ENCODE measurements at regions not wholly inside any gene's neighbourhood (a gene's known extent, or its start where the extent isn't known, plus 50 kb on each side); places are given as distances from the start of the nearest gene placed in this dataset.

DNA sequence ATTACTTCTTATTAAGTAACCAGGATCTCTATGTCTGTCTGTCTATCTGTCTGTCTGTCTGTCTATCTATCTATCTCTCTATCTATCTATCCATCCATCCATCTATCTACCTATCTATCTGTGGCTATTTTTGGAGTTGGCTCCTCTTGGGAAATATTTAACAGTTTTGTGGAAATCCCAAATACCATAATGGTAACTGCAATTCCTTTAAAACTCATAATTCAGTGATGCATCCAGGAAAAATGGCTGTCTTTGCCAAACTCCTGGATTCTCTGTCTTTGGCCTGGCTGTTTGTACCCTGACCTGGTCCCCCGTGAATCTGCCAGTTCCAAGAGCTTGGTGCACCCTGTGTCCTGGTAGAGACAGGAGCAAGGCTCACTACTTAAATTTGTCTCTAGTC is 197.0 kb downstream of the PCSK1 start:
- no peak for TF ChIP-seq ZNF274 (IDR thresholded peaks at IDR 0.05; ENCODE audit: low read depth, low read length)
- TF ChIP-seq, protein P1, sequence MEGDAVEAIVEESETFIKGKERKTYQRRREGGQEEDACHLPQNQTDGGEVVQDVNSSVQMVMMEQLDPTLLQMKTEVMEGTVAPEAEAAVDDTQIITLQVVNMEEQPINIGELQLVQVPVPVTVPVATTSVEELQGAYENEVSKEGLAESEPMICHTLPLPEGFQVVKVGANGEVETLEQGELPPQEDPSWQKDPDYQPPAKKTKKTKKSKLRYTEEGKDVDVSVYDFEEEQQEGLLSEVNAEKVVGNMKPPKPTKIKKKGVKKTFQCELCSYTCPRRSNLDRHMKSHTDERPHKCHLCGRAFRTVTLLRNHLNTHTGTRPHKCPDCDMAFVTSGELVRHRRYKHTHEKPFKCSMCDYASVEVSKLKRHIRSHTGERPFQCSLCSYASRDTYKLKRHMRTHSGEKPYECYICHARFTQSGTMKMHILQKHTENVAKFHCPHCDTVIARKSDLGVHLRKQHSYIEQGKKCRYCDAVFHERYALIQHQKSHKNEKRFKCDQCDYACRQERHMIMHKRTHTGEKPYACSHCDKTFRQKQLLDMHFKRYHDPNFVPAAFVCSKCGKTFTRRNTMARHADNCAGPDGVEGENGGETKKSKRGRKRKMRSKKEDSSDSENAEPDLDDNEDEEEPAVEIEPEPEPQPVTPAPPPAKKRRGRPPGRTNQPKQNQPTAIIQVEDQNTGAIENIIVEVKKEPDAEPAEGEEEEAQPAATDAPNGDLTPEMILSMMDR (IDR thresholded peaks at IDR 0.05 in 2 of 3, conservative IDR thresholded peaks at IDR 0.05 in 1 of 3; ENCODE audit: borderline replicate concordance in 1 of 3, insufficient read depth in 1 of 3, low read depth in 2 of 3, low read length in 2 of 3), result no peak
- no peak for TF ChIP-seq YY1 (IDR thresholded peaks at IDR 0.05; ENCODE audit: extremely low read depth, insufficient replicate concordance, low read depth, low read length)
- TF ChIP-seq POLR2A (IDR thresholded peaks at IDR 0.05; ENCODE audit: borderline replicate concordance, extremely low read depth, insufficient read depth, insufficient read length), result no peak
- no peak for TF ChIP-seq CEBPB (IDR thresholded peaks at IDR 0.05; ENCODE audit: low read depth)
- TF ChIP-seq POLR2AphosphoS5 (IDR thresholded peaks at IDR 0.05; ENCODE audit: low read depth, low read length), result no peak
- TF ChIP-seq CBX3 (IDR thresholded peaks at IDR 0.05; ENCODE audit: low read depth), result no peak
- TF ChIP-seq, protein P2, sequence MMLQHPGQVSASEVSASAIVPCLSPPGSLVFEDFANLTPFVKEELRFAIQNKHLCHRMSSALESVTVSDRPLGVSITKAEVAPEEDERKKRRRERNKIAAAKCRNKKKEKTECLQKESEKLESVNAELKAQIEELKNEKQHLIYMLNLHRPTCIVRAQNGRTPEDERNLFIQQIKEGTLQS (IDR thresholded peaks at IDR 0.05), result no peak
- no peak for TF ChIP-seq ZFX (IDR thresholded peaks at IDR 0.05)
- TF ChIP-seq ELF1 (IDR thresholded peaks at IDR 0.05; ENCODE audit: borderline replicate concordance, low read depth), result no peak
- TF ChIP-seq EZH2 (IDR thresholded peaks at IDR 0.05), result no peak
- TF ChIP-seq, protein P3, sequence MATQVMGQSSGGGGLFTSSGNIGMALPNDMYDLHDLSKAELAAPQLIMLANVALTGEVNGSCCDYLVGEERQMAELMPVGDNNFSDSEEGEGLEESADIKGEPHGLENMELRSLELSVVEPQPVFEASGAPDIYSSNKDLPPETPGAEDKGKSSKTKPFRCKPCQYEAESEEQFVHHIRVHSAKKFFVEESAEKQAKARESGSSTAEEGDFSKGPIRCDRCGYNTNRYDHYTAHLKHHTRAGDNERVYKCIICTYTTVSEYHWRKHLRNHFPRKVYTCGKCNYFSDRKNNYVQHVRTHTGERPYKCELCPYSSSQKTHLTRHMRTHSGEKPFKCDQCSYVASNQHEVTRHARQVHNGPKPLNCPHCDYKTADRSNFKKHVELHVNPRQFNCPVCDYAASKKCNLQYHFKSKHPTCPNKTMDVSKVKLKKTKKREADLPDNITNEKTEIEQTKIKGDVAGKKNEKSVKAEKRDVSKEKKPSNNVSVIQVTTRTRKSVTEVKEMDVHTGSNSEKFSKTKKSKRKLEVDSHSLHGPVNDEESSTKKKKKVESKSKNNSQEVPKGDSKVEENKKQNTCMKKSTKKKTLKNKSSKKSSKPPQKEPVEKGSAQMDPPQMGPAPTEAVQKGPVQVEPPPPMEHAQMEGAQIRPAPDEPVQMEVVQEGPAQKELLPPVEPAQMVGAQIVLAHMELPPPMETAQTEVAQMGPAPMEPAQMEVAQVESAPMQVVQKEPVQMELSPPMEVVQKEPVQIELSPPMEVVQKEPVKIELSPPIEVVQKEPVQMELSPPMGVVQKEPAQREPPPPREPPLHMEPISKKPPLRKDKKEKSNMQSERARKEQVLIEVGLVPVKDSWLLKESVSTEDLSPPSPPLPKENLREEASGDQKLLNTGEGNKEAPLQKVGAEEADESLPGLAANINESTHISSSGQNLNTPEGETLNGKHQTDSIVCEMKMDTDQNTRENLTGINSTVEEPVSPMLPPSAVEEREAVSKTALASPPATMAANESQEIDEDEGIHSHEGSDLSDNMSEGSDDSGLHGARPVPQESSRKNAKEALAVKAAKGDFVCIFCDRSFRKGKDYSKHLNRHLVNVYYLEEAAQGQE (IDR thresholded peaks at IDR 0.05; ENCODE audit: low read depth), result no peak
- no peak for TF ChIP-seq FOSL1 (IDR thresholded peaks at IDR 0.05; ENCODE audit: low read depth)
- no peak for TF ChIP-seq SRF (IDR thresholded peaks at IDR 0.05; ENCODE audit: low read depth)
- TF ChIP-seq, protein P4, sequence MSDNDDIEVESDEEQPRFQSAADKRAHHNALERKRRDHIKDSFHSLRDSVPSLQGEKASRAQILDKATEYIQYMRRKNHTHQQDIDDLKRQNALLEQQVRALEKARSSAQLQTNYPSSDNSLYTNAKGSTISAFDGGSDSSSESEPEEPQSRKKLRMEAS (IDR thresholded peaks at IDR 0.05), result no peak
- TF ChIP-seq SIN3A (IDR thresholded peaks at IDR 0.05; ENCODE audit: low read depth), result no peak
- TF ChIP-seq JUND (IDR thresholded peaks at IDR 0.05), result no peak
- DNase-seq (ENCODE audit: low read depth, low spot score) (no peak), ATAC-seq (no peak)
- Histone ChIP-seq H3K4me1 (ENCODE audit: control insufficient read depth in 1 of 2, insufficient read depth in 2 of 2, low read length in 2 of 2) (no peaks in the 10 kb centered on the region), H4K20me1 (ENCODE audit: insufficient read depth) (no peaks in the 10 kb centered on the region), H3K4me3 (replicated peaks in 1 of 2; ENCODE audit: low read depth in 1 of 2, low read length in 2 of 2) (no peak overlapping the region), H3K9me3 (ENCODE audit: control insufficient read depth in 1 of 2, insufficient read depth in 1 of 2, low read depth in 1 of 2, low read length in 2 of 2) (no peaks in the 10 kb centered on the region), H3K27me3 (ENCODE audit: insufficient read depth, low read length) (no peaks in the 10 kb centered on the region), H3K9me2 (ENCODE audit: insufficient read depth) (no peaks in the 10 kb centered on the region), H2AFZ (ENCODE audit: low read depth, low read length, poor library complexity, severe bottlenecking) (no peak overlapping the region), H3K36me3 (ENCODE audit: control insufficient read depth in 1 of 2, insufficient read depth in 2 of 2, low read length in 2 of 2) (no peaks in the 10 kb centered on the region), H3K79me2 (ENCODE audit: insufficient read depth, low read length) (no peaks in the 10 kb centered on the region), H3K4me2 (ENCODE audit: low read length) (no peak overlapping the region), H3K9ac (ENCODE audit: low read length) (no peak overlapping the region), H3K27ac (ENCODE audit: low read depth, low read length) (no peak overlapping the region)
- intact Hi-C loops (cut with micrococcal nuclease), result no loop called here
- ChIA-PET CTCF (no interaction called here), POLR2A (no interaction called here), RAD21 (ENCODE audit: low non-redundant PET in 1 of 2, low total read pairs in 2 of 2, uncharacterized antibody in 2 of 2, unreplicated experiment in 2 of 2) (no interaction called here)
- no TSS peak for BruUV-seq (replicated peaks)

Data from HCT116 (cell line).